ENCODE measurements at regions not wholly inside any gene's neighbourhood (a gene's known extent, or its start where the extent isn't known, plus 50 kb on each side); places are given as distances from the start of the nearest gene placed in this dataset.

GRCh38 chr13:110065780-110066179 lies 241.2 kb downstream of the COL4A1 start:
- TF ChIP-seq POLR2AphosphoS5 (IDR thresholded peaks at IDR 0.05), result no peak
- no peak for TF ChIP-seq CTCF (IDR thresholded peaks at IDR 0.05)
- TF ChIP-seq EP300 (IDR thresholded peaks at IDR 0.05), result no peak

All from gastroesophageal sphincter (tissue), 3 donors.